NCI-H69 (cell line): ENCODE measurements at regions not wholly inside any gene's neighbourhood (a gene's known extent, or its start where the extent isn't known, plus 50 kb on each side); places are given as distances from the start of the nearest gene placed in this dataset.

Experiments
- DNase-seq: peaks from one replicate; lab custom pipeline; 2025; lab: John Stamatoyannopoulos, UW

DNA sequence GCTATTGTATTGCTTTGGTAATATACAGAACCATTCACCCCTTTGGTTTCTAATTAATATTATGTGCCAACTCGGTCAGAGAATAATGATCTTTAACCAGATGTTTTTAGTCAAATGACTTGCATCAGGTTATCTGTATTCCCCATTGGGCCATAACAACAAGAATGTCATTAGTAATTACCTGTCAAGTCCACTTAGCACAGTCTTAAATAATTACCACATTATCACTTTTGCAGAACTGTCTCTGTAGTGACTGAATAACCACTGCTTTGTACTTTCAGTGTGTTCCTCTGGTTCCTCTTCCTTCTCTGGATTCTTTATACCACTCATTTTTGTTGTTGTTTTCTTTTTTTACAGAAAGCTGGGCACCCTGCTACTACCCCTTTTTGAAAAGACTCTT lies 257.7 kb upstream of the SPOCK3 start:
- no peak for DNase-seq

DNA sequence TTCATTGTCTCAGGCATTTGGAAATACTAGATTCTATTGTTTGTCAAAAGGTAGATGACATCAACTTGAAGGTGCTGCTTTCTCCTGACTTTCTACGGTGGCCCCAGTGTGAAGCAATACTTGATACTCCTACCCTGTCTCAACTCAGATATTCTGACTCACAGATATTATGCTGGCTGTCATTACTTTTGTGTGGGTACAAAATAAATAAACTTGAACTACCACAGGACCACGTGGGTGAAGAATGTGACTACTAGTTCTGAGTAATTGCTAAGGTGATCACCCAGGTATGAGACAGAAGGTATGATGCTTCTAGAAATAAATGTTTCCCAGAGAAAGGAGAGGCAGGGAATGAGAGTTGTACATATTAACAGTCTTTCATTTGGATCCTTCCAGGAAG lies 275.3 kb upstream of the SPOCK3 start:
- DNase-seq, result no peak

DNA sequence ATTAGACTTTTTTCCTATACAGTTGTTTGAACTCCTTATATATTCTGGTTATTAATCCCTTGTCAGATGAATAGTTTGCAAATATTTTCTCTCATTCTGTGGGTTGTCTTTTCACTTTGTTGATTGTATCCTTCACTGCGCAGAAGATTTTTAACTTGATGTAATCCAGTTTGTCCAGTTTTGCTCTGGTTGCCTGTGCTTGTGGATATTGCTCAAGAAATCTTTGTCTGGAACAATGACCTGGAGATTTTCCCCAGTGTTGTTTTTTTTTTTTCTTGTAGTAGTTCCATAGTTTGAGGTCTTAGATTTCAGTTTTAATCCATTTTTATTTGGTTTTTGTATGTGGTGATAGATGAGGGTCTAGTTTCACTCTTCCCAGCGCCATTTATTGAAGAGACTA lies 289.8 kb upstream of the SPOCK3 start:
- DNase-seq, result no peak

DNA sequence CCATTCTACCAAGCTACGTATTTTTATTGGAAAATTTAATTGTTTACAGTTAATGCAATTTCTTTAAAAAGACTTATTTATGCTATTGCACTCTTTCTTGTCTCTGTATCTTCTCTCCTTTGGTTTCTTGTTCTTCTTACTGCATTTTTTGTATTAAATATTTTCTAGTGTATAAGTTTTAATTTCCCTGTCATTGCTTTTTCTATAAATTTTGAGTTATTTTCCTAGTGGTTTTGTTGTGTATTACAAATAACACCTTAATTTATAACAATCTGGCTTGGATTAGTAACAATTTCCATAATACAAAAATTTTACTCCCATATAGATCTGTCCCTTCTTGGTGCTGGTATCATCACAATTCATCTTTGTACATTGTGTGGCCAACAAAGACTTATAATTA lies 303.5 kb upstream of the SPOCK3 start:
- no peak for DNase-seq

DNA sequence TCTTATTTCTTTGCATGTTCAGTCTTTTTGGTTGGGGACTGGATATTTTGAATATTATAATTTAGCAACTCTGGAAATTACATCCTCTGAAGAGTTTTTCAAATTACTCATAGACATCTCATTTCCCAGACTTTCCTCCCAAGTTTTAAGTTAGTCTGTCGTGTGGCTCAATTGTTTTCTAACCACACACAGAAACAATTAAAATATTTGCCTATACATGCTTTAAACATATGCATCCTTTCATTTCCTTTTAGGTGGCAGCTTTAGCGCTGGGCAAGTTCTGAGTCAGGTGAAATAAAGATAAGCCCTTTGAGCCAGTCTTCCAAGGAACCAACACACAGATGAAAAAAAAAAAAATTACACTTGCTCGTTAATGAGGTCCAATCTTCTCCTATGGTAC lies 307.0 kb upstream of the SPOCK3 start:
- no peak for DNase-seq

DNA sequence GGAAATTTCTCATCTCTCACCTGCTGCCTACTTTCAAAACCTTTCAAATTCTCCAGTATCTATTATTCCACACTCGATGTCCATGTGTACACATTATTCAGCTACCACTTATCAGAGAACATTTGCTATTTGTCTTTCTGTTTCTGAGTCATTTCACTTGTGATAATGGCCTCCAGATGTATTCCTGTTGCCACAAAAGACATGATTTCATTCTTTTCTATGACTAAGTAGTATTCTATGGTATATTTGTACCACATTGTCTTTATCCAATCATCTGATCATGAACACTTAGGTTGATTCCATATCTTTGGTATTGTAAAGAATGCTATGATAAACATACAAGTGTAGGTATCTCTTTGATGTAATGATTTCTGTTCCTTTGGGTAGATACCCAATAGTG lies 310.1 kb upstream of the SPOCK3 start:
- no peak for DNase-seq

DNA sequence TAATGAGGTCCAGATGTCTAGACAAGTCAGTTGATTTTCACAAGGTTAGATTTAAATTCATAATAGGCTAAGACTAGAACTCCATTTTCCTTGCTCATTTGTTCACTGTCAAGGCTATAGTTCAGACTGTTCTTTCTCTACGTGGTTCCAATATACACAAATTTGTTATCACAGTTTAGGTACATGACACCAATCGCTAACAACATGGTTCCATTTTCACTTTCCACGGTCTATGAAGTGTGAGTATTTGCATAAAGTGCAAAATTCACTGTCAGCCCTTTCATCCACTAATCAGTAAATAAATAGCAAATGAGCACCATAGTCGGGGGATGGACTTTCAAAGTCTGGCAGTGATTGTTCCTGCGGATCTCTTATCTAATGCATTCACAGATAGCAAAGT lies 315.7 kb upstream of the SPOCK3 start:
- no peak for DNase-seq

DNA sequence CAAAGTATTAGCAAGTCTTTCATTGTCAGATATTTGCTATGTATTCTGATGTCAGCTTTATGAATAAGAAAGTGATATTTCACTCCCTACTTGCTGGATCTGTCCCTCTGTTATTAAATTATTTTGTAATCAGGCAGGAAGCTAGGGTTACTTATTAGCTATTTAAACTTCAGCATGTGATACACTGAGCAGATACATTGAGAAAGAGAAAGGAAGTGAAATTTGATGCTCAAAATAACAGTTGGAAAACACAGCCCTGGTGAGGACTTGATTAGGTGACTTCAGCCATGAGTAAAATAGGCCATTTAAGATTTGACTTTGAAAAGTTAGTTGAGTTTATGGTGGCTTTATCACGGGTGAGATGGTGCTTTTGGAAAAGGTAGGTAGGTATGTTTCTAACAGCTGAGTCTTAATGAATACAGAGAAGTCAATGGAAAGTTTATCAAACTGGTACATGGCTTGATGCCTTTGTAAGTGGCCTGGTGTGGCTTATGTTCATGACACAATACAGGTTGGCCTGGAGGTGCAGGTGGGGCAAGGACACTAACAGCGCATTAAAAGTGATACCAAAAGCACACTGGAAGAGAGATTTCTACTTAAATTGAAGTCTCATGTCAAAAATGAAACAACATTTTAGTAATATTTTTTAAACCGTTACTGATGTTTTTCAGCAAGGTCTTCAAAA lies 321.2 kb upstream of the SPOCK3 start:
- no peak for DNase-seq

DNA sequence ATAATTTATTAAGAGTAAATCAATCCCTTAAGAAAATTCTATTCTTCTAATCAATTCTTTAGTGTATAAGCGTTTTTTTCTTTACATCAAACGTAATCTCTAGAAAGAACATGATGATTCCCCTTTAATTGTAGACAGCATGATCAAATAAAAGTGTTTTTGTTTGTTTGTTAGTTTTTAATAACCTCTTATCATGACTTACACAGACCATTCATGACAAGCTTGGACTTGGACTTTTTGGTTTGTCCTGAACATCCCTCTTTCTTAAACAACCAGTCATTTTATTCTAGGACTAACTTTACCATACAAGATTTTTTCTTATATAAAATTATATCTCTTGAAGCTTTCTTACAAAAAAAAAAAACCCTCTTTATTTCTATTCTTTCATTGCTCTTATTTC lies 344.6 kb upstream of the SPOCK3 start:
- DNase-seq, result no peak

DNA sequence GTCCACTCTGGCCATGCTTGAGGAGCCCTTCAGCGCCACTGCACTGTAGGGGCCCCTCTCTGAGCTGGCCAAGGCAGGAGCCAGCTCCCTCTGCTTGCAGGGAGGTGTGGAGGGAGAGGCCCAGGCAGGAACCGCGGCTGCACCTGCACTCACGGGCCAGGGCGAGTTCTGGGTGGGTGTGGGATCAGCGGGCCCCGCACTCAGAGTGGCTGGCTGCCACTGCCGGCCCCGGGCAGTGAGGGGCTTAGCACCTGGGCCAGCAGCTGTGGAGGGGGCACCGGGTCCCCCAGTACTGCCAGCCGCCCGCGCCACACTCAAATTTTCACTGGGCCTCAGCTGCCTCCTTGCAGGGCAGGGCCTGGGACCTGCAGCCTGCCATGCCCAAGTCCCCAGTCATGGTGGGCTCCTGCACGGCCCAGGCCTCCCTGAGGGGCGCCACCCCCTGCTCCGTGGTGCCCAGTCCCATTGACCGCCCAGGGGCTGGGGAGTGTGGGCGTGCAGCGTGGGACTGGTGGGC lies 347.2 kb upstream of the SPOCK3 start:
- DNase-seq, result no peak

DNA sequence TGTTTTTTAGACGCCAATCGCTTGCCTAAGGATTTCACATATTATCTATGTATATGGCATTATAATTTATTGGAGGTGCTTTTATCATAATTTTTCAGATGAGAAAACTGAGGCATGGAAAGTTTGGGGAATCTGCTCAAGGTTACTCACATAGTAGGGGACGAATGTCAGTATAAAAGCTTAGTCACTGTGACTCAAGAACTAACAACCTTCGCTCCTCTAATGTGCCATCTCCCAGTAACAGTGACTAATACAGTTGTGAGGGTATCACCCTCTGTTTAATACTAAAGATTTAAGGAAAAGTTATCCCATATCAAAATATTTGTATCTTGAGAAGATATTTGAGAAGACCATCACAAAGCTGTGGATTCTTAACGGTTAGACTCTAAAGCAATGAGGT lies 353.1 kb upstream of the SPOCK3 start:
- no peak for DNase-seq

DNA sequence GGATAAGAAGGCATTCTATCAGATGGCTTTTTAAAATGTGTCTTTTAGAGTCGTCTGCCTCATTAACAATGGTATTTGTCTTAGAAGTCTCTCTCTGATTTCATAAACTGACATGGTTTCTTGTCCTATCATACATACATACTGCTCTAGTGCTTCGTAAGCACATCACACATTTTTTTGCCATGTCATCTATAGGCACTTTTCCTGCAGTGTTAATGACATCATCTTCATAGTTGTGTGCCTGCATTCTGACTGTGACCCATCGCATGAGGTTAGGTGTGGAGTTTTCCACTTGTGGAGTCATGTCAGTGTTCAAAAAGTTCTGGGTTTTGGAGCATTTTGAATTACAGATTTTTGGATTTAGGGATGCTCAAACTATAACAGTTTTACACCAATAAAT lies 361.6 kb upstream of the SPOCK3 start:
- no peak for DNase-seq

DNA sequence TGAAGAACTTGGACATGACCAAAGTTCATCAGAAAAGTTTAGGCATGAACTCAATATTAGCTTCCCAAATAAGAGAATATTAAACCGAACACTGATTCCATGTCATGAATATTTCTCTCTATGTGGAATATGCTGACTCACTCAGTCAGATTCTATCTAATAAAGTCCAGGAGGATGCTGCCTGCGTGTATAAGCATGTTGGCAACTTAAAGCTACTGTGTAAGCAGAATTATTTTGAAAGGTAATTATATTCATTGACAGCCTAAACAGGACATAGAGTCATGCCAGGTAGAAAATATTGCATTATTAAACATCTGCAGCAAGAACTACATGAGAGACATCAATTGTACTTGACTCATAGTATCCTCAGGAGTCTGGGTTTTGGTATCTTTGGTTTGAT lies 367.9 kb upstream of the SPOCK3 start:
- no peak for DNase-seq

DNA sequence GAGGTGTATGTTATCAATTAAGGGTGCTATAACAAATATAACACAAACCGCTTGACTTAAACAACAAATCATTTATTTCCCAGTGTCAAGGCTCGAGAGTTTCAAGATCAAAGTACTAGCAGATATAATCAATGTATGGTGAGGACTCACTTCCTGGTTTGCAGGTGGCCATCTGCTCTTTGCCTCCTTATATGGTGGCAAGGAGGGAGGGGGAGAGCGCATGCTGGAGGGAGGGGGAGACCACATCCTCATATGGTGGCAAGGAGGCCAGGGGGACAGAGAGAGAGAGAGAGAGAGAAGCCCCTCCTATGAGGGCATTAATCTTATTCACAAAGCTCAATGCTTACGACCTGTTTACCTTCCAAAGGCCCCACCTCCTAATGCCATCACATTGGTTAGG lies 372.3 kb upstream of the SPOCK3 start:
- DNase-seq, result peak; percentile 2

DNA sequence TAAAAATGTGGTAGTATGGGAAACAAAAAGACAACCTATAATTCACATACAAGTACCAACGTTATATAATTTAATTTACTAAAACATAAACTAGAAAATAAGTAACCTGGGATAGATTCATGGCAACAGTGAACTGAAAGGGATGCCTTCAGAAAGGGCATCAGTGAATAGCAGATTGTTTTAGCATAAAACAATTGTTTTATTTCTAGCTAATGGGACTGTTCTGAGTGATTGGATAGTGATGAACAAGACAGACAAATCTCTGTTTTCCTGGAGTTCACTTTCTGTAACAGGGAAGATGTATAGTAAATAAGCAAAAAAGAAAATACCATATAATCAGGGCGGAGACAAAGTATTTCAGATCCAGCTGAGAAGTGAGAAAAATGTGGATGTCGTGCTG lies 379.1 kb upstream of the SPOCK3 start:
- no peak for DNase-seq

DNA sequence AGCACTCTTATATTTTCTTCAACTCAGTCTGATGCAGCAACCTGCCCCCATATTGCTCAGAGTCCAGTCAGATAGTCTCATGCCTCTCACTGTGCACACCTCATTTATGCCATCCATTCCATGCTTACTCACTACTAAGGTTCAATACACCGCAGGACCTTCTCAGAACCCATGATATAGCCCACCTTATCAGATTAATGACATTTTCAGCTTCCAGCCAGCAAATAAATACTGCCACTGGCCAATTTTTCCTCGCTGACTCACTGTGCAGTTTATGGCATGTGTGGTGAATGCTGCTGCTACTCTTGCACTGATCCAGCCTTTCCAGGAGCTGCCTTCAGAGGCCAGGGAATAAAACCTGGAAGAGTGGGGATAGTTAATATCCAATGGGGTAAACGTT lies 380.6 kb upstream of the SPOCK3 start:
- no peak for DNase-seq

DNA sequence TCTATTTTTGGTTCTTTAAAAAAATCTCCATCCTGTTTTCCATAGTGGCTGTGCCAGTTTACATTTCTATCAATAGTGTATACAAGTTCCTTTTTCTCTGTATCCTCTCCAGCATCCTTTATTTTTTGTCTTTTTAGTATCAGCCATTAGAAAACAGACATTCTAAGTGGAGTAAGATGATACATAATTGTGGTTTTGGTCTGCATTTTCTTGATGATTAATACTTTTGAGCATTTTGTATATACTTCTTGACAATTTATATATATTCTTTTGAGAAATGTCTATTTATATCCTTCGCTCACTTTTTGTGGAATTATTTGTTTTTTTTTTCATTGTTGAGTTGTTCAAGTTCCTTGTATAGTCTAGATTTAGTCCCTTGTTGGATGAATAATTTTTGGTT lies 382.2 kb upstream of the SPOCK3 start:
- DNase-seq, result no peak

DNA sequence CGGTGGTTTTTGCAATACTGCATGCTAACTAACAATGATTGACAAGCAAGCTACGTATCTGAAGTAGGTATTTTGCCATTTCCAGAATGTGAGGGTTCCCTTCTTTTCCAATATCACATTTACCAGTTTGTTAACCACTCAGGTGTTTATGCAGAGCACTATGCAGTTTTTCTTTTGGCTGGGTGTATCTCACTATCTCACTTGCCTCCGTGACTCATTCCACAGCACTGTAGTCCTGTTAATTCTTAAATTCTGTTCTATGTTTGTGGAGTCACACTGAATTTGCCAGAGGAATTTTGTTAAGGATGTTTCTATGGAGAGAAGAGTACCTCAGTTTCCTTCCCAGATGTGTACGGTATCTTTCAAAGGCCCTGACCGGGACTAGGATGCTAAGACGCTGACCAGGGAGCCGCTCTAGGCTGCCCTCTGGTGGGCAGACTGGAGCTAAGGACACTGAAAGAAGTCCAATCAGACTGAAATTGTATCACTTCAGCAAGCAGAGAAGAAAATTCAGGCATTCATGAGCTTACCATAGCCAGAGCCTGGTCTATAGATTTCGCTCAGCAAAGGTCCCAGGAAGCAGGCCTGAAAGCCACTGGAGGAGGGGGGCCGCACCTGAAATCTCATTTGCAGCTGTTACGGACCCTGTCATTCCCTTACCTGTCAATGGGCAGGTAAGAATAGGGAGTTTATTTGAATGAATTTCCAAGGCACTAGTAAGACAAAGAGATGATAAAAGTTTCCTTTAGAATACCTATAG lies 388.4 kb upstream of the SPOCK3 start:
- peak; percentile 36 for DNase-seq

DNA sequence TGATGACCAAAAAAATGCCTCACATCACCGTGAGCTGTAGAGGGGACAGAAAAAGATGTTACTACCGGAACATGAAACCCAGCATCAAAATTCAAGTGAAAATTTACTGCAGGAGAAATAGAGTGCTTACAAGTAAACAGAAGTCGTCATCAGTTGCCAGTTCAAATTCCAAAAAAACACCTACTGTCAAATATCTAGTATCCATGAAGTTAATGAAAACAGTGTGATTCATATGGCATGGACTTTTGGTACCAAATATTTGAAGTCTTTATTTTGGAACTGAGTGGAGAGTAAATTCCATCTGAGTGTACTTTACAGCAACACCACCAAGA lies 388.9 kb upstream of the SPOCK3 start:
- DNase-seq, result no peak

DNA sequence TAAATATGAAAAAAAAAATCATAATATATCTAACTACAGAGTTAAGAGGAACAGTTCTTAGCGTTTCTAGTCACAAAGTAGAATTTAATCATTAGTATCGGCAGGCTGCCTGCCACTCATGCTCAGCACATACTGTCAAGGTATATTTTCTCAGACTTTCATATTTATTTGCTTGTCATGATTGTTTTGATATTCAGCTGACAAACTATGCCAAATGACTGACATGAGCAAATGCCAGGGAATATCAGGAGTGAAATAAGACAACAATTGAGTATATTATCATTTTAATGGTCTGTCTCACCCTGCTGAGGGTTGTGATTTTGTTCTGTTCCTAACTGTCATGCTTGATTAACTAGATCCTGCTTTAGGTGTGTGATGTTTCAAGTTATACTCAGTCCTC lies 395.0 kb upstream of the SPOCK3 start:
- DNase-seq, result no peak

DNA sequence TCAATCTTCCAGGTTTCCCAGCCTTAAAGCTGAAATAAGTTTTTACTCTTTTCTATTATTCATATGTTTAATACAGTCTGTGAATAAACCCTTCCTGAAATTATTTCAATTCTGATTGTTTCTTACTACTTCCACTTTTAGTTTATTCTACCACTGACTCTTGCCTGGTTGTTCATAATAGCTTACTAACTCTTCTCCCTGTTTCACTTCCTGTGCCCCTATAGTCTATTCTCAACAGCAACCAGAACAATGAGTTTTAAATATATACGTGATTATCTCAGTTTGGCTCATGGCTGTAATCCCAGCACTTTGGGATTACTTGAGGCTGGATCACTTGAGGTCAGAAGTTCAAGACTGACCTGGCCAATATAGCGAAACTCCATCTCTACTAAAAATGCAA lies 408.0 kb upstream of the SPOCK3 start:
- no peak for DNase-seq

DNA sequence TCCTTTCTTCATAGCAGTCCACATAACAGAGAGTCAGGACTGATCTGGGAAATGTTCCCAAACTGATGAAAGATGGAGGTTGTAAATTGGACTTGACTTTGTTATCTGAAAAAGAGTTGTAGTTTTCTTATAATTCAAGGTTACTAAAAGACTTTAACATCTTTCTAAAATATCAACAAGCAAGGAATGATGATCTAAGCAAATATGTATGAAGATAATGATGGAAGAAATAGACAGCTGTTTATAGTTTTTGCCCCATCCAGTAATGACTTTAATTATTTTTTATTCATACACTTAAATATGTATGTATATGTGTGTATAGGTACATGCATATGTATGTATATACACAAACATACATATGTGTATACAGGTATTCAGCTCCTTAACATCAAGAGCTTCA lies 411.1 kb upstream of the SPOCK3 start:
- DNase-seq, result no peak

DNA sequence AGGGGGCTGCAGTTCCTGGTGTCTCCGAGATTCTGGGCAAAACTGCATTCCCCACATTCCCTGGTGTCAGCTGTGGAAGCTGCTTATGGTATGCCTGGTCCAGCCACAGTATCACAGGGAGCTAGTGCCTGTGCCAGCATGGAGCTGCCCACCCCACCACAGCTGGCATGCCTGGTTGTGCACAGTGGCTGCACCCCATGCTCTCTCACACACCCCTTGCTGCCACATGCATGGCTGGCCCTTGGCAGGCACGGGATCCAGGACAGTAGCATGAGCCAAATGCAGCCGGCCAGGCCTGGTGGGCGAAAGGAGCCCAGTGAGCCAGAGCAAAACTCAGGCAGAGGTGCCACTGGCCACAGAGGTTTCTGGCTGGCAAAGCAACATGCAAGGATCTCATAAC lies 418.0 kb upstream of the SPOCK3 start:
- DNase-seq, result no peak

DNA sequence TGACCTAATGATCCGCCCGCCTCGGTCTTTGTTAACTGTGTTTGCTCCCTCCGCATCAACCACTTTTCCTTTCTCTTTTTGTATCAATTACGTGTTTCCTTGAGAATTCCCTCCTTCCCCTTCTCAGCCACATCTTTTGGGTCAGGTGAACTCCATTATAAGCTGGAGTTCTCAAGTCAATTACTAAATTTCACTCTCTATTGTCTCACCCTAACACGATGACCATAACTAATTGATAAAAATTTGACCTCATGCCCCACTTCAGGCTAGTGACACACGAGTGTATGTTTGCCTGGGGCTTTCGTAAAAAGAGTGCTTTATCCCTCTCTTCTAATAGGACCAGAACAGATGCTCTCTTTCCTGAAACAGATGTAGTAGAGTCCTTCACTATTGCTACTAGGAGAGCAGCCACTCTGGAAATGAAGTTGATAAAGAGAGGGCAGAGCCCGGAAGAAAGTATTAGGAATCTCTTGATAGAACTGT lies 403.6 kb upstream of the ANXA10 start:
- no peak for DNase-seq
